Sigmoid colon (tissue), 6 donors: ENCODE measurements at regions not wholly inside any gene's neighbourhood (a gene's known extent, or its start where the extent isn't known, plus 50 kb on each side); places are given as distances from the start of the nearest gene placed in this dataset.

Experiments used
- DNase-seq: peaks from one replicate; pipeline ENCODE4 v3.0.0-alpha.2; 2019
- H3K27ac ChIP-seq, 4 donors: fragments of 200-600 bp; sonication (generic); one replicate each; pipeline ENCODE4 v1.5.1; 2016 to 2019; ENCODE audit warnings: mild to moderate bottlenecking in 1 of 4
- H3K27me3 ChIP-seq, 3 donors: fragments of 200-600 bp; sonication (generic); one replicate each; pipeline ENCODE4 v1.5.1; 2019; ENCODE audit warnings: mild to moderate bottlenecking in 1 of 3
- H3K36me3 ChIP-seq, 4 donors: fragments of 200-600 bp; sonication (generic); one replicate each; pipeline ENCODE4 v1.5.1; 2016 to 2019
- H3K4me1 ChIP-seq, 4 donors: fragments of 200-600 bp; sonication (generic); one replicate each; pipeline ENCODE4 v1.5.1; 2017 to 2019
- H3K4me3 ChIP-seq, 4 donors: fragments of 200-600 bp; sonication (generic); one replicate each; pipeline ENCODE4 v1.5.1; 2017 to 2019; ENCODE audit warnings: mild to moderate bottlenecking in 2 of 4, moderate library complexity in 1 of 4
- H3K9me3 ChIP-seq, 4 donors: fragments of 200-600 bp in 3 of 4; sonication (generic) in 3 of 4; one replicate each; pipeline versions ENCODE4 v1.5.1 to v1.6.1; 2013 to 2019
- CTCF ChIP-seq, 4 experiments: fragments of 450-650 bp in 3 of 4; fragments of 200-600 bp in 1 of 4; IDR thresholded peaks; one replicate each; pipeline ENCODE4 v1.5.1; 2016 to 2019; ENCODE audit warnings: antibody characterized with exemption in 4 of 4, mild to moderate bottlenecking in 3 of 4, moderate library complexity in 2 of 4
- EP300 ChIP-seq, 4 donors: sonication (generic); formaldehyde crosslinking; IDR thresholded peaks; one replicate each; pipeline ENCODE4 v1.6.1; 2017; ENCODE audit warnings: antibody characterized with exemption in 4 of 4
- POLR2A ChIP-seq, 2 donors: fragments of 450-650 bp; IDR thresholded peaks; one replicate each; pipeline ENCODE4 v1.6.1; 2016; ENCODE audit warnings: antibody characterized with exemption in 2 of 2, mild to moderate bottlenecking in 2 of 2, moderate library complexity in 2 of 2
- POLR2AphosphoS5 ChIP-seq, 4 donors: sonication (generic); formaldehyde crosslinking; IDR thresholded peaks; one replicate each; pipeline ENCODE4 v1.6.1; 2017; ENCODE audit warnings: antibody characterized with exemption in 4 of 4
- WGBS, 2 donors: extraction: QIAGEN DNeasy Blood & Tissue Kit; methylation state at CpG; one replicate each; pipeline ENCODE4 v1.1.7; 2013; 5-methylcytosine and 5-hydroxymethylcytosine counted together
- intact Hi-C: fragments of 100-400 bp; cut with DNase I; formaldehyde crosslinking; loops from one replicate; pipeline ENCODE4 v1.15.1; 2023
- donor health status: healthy with polysubstance abuse.
- donor health status: healthy.

GRCh38 chr5:169512385-169512784 is 71.2 kb upstream of the SPDL1 start:
- WGBS, 2 donors = 78 to 83% methylated on average over 4 of the region's 4 CpGs
- Histone ChIP-seq H3K4me1 (no peaks in the 10 kb centered on the region), H3K4me3 (no peak overlapping the region), H3K36me3 (no peaks in the 10 kb centered on the region), H3K27me3 (no peaks in the 10 kb centered on the region), H3K9me3 (no peaks in the 10 kb centered on the region), H3K27ac (no peak overlapping the region)
- TF ChIP-seq POLR2A (IDR thresholded peaks at IDR 0.05) (no peak), CTCF (IDR thresholded peaks at IDR 0.05) (no peak), POLR2AphosphoS5 (IDR thresholded peaks at IDR 0.05) (no peak), EP300 (IDR thresholded peaks at IDR 0.05) (no peak)
- DNase-seq = no peak
- intact Hi-C loops = no loop called here

GRCh38 chr5:169511708-169512107 is 71.9 kb upstream of the SPDL1 start:
- Histone ChIP-seq H3K36me3 (no peaks in the 10 kb centered on the region), H3K27ac (no peak overlapping the region), H3K4me3 (no peak overlapping the region), H3K4me1 (no peaks in the 10 kb centered on the region), H3K9me3 (no peaks in the 10 kb centered on the region), H3K27me3 (no peaks in the 10 kb centered on the region)
- intact Hi-C loops = no loop called here
- WGBS, 2 donors = 59 to 77% methylated on average over 3 of the region's 3 CpGs
- TF ChIP-seq EP300 (IDR thresholded peaks at IDR 0.05) (no peak), POLR2AphosphoS5 (IDR thresholded peaks at IDR 0.05) (no peak), POLR2A (IDR thresholded peaks at IDR 0.05) (no peak), CTCF (IDR thresholded peaks at IDR 0.05) (no peak)
- no peak for DNase-seq

GRCh38 chr5:169507051-169507450 is 76.5 kb upstream of the SPDL1 start:
- Histone ChIP-seq H3K27ac (no peak overlapping the region), H3K4me1 (no peaks in the 10 kb centered on the region), H3K4me3 (no peak overlapping the region), H3K27me3 (no peaks in the 10 kb centered on the region), H3K9me3 (no peaks in the 10 kb centered on the region), H3K36me3 (no peaks in the 10 kb centered on the region)
- DNase-seq = no peak
- no peak for TF ChIP-seq CTCF (IDR thresholded peaks at IDR 0.05)
- TF ChIP-seq POLR2AphosphoS5 (IDR thresholded peaks at IDR 0.05) = no peak
- TF ChIP-seq EP300 (IDR thresholded peaks at IDR 0.05) = no peak
- TF ChIP-seq POLR2A (IDR thresholded peaks at IDR 0.05) = no peak
- intact Hi-C loops = no loop called here
- WGBS, 2 donors = 69 to 85% methylated on average over 1 of the region's 1 CpG

- H3K27ac ChIP-seq = no peak overlapping the region
- intact Hi-C loops = no loop called here
- no peak for TF ChIP-seq EP300 (IDR thresholded peaks at IDR 0.05)
- TF ChIP-seq POLR2A (IDR thresholded peaks at IDR 0.05) = no peak
- TF ChIP-seq CTCF (IDR thresholded peaks at IDR 0.05) = no peak
- no peak for TF ChIP-seq POLR2AphosphoS5 (IDR thresholded peaks at IDR 0.05)
- H3K36me3 ChIP-seq = no peaks in the 10 kb centered on the region
- H3K9me3 ChIP-seq = no peaks in the 10 kb centered on the region
- WGBS, 2 donors = 26 to 32% methylated on average over 5 of the region's 5 CpGs
- H3K4me3 ChIP-seq = no peak overlapping the region
- no peaks in the 10 kb centered on the region for H3K27me3 ChIP-seq
- DNase-seq = no peak
- H3K4me1 ChIP-seq = no peaks in the 10 kb centered on the region
Observed at GRCh38 chr5:169503886-169504285, 79.7 kb upstream of the SPDL1 start.

- Histone ChIP-seq H3K36me3 (no peaks in the 10 kb centered on the region), H3K4me1 (peaks cover 0 to 6% (median 4%) of the 10 kb centered on the region in 4 donors), H3K27me3 (no peaks in the 10 kb centered on the region), H3K9me3 (no peaks in the 10 kb centered on the region), H3K4me3 (no peak overlapping the region), H3K27ac (no peak overlapping the region)
- intact Hi-C loops = no loop called here
- DNase-seq = no peak
- 47 to 56% methylated on average over 2 of the region's 2 CpGs for WGBS, 2 donors
- TF ChIP-seq POLR2AphosphoS5 (IDR thresholded peaks at IDR 0.05) = no peak
- TF ChIP-seq POLR2A (IDR thresholded peaks at IDR 0.05) = no peak
- no peak for TF ChIP-seq EP300 (IDR thresholded peaks at IDR 0.05)
- no peak for TF ChIP-seq CTCF (IDR thresholded peaks at IDR 0.05)
Observed at GRCh38 chr5:169499990-169500505, 83.5 kb upstream of the SPDL1 start.
